ENCODE measurements at regions not wholly inside any gene's neighbourhood (a gene's known extent, or its start where the extent isn't known, plus 50 kb on each side); places are given as distances from the start of the nearest gene placed in this dataset.

DNA sequence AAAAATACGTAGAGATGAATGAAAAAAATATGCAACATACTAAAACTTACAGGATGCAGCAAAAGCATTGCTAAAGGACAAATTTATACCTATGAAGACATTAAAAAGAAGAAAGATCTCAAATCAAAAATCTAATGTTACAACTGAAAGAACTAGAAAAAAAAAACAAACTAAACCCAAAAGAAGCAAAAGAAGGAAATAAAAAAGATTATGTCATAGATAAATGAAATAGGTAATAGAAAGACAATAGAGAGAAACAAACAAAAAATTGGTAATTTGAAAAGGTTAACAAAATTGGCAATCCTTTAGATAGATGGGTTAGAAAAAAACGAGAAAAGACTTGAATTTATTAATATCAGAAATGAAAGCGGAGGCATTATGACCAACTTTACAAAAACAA, 1000.2 kb downstream of the TLE4 start:
- TF ChIP-seq, protein P1, sequence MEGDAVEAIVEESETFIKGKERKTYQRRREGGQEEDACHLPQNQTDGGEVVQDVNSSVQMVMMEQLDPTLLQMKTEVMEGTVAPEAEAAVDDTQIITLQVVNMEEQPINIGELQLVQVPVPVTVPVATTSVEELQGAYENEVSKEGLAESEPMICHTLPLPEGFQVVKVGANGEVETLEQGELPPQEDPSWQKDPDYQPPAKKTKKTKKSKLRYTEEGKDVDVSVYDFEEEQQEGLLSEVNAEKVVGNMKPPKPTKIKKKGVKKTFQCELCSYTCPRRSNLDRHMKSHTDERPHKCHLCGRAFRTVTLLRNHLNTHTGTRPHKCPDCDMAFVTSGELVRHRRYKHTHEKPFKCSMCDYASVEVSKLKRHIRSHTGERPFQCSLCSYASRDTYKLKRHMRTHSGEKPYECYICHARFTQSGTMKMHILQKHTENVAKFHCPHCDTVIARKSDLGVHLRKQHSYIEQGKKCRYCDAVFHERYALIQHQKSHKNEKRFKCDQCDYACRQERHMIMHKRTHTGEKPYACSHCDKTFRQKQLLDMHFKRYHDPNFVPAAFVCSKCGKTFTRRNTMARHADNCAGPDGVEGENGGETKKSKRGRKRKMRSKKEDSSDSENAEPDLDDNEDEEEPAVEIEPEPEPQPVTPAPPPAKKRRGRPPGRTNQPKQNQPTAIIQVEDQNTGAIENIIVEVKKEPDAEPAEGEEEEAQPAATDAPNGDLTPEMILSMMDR (IDR thresholded peaks at IDR 0.05; ENCODE audit: insufficient read depth, low read depth, low read length, missing control alignments) = no peak
- no peak for DNase-seq (ENCODE audit: low read depth)
- no peak overlapping the region for H3K4me3 ChIP-seq (ENCODE audit: low read length)

DNA sequence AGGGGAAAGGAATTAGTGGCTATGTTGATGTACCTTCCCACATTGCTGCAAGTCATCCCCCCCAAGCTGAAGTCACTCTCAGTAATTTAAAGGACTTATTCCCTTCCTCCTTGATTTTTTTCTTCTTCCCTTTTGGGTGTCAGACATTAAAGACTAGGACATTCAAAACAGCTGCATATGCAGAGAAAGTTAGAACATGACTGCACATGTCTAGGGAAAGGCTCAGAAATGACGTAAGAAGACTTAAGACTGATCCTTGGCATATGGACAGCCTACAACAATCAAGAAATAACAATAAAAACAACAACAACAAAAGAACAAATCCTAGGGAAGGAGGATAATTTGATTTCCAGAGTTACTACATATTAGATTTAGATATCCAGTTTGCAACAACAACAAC, 997.5 kb downstream of the TLE4 start:
- H3K4me3 ChIP-seq (ENCODE audit: low read length) = no peak overlapping the region
- TF ChIP-seq, protein P1 (IDR thresholded peaks at IDR 0.05; ENCODE audit: insufficient read depth, low read depth, low read length, missing control alignments) = no peak
- peak; percentile 65 for DNase-seq (ENCODE audit: low read depth)

DNA sequence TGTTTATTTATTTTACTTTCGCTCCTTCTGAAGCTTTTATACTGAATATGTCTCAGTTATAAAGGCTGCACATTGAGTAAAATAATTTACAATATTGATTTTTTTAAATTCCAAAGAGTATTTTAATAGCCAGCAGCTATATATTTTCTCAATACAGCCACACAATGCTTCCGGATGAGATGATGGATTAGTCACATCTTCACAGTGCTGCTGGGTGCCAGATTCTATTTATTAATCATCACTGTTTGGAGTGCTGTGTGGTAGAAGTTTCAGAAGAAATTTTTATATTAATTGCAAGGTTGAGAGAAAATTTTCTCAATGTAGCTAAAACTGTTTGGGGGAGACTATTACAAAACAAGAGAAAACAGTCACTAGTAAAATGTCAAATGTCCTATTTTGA, 989.8 kb downstream of the TLE4 start:
- TF ChIP-seq, protein P1 (IDR thresholded peaks at IDR 0.05; ENCODE audit: insufficient read depth, low read depth, low read length, missing control alignments) = no peak
- no peak overlapping the region for H3K4me3 ChIP-seq (ENCODE audit: low read length)
- peak; percentile 64 for DNase-seq (ENCODE audit: low read depth)

DNA sequence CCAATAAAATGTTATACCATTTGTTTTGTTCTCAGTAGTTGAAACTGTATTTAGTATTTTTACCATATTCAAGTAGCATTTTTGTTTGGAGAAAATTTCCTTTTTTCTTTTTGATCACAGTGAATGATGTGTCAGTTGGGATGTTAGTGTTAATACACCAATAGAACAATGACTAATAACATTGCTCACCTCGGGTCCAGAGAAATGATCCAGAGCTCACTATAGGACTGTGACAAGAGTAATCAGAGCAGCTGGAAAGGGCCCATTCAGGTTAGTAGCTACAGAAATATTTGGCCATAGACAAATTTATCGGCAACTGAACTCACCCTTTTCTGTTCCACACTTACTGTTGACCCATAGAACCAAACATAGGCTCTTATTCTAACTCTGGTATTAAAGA, 989.2 kb downstream of the TLE4 start:
- DNase-seq (ENCODE audit: low read depth) = peak; percentile 63
- H3K4me3 ChIP-seq (ENCODE audit: low read length) = no peak overlapping the region
- TF ChIP-seq, protein P1 (IDR thresholded peaks at IDR 0.05; ENCODE audit: insufficient read depth, low read depth, low read length, missing control alignments) = no peak

DNA sequence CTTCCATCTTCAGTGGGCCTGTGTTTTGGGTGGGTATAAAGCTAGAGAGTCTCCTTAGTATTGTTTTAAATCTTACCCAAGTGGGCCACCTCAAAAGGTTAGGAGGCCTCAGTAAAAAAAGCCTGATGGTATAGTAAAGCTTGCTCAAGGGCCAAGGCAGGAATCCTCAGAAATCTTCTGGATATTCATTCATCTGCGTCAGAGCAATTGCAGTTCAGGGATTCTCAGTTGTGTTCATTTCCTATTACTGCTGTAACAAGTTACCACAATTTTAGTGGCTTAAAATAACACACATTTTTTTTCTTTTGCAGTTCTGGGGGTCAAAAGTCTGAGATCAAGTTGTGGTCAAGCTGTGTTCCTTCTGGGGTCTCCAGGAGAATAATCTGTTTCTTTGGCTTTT, 985.5 kb downstream of the TLE4 start:
- DNase-seq (ENCODE audit: low read depth) = no peak
- no peak overlapping the region for H3K4me3 ChIP-seq (ENCODE audit: low read length)
- TF ChIP-seq, protein P1 (IDR thresholded peaks at IDR 0.05; ENCODE audit: insufficient read depth, low read depth, low read length, missing control alignments) = no peak

DNA sequence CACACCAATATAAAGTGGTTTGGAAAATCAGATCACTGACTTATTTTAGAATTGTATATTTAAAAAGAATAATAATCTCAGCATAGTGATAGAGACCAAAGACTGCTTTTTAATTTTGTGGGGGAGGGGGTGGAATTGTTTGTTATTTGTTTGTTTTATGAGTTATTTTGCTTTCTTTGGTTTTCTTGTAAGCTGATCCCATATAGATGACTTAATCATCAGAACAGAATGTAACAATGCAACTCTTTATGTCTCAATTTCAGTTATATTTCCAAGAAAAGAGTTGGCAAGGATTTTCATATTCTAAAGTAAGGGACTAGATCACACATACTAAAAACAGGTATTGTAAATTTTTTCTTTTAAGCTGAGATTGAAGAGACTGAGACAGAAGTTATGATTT, 984.9 kb downstream of the TLE4 start:
- DNase-seq (ENCODE audit: low read depth) = peak; percentile 51
- no peak overlapping the region for H3K4me3 ChIP-seq (ENCODE audit: low read length)
- TF ChIP-seq, protein P1 (IDR thresholded peaks at IDR 0.05; ENCODE audit: insufficient read depth, low read depth, low read length, missing control alignments) = no peak

DNA sequence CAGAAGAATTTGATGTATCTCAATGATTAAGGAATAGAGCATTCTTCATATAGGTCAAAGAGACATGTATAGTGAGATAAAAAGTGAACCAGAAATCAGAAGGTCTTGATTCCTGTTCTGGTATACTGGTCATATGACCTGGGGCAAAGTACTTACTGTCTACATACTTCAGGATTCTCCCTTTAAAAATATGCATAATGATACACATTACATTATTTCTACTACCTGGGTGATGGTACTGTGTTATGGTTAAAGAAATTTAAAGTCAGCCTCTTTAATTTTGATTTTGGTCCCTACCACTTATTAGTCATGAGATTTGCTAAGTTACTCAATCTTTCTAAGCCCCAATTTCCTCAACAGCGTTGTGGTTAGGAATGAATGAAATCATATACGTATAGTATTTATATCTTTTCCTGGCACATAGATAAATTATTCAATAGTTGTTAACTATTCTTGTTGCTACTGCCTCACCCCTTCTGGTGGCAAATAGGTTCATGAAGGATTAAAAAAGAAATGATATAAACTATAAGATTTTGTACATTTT, 984.1 kb downstream of the TLE4 start:
- H3K4me3 ChIP-seq (ENCODE audit: low read length) = no peak overlapping the region
- DNase-seq (ENCODE audit: low read depth) = peak; percentile 72
- TF ChIP-seq, protein P1 (IDR thresholded peaks at IDR 0.05; ENCODE audit: insufficient read depth, low read depth, low read length, missing control alignments) = no peak
